ENCODE measurements at regions not wholly inside any gene's neighbourhood (a gene's known extent, or its start where the extent isn't known, plus 50 kb on each side); places are given as distances from the start of the nearest gene placed in this dataset.
A peak's percentile ranks its signal among the peaks of the same experiment; 100 is the strongest.

GRCh38 chr14:89564989-89565388 is 148.0 kb upstream of the FOXN3 start:
- intact Hi-C loops (cut with DNase I) = loop anchor here in 1 of 10 donors (10.0 kb wide), 1 partner anchor 50 kb away; no protein-coding TSS in a partner anchor
- H3K4me3 ChIP-seq = no peak overlapping the region
- H3K27ac ChIP-seq = peak overlapping the region in 7 of 10 donors; percentile 25 to 51 (median 32)
- no peak for DNase-seq
- no peaks in the 10 kb centered on the region for H3K27me3 ChIP-seq
- no peak for TF ChIP-seq CTCF (IDR thresholded peaks at IDR 0.05)
- peaks cover 0 to 9% (median 0%) of the 10 kb centered on the region in 9 donors for H3K36me3 ChIP-seq
- H3K4me1 ChIP-seq = peaks cover 0 to 42% (median 28%) of the 10 kb centered on the region in 9 donors
- H3K9me3 ChIP-seq = no peaks in the 10 kb centered on the region
- WGBS, 2 donors = 95 to 97% methylated on average over 5 of the region's 5 CpGs
- peak in 2 of 8 donors; percentile 25 to 52 for ATAC-seq

- no peak overlapping the region for H3K4me3 ChIP-seq
- H3K9me3 ChIP-seq = no peaks in the 10 kb centered on the region
- H3K27ac ChIP-seq = peak overlapping the region in 7 of 10 donors; percentile 21 to 51 (median 29)
- H3K36me3 ChIP-seq = peaks cover 0 to 9% (median 0%) of the 10 kb centered on the region in 9 donors
- DNase-seq (no peak), ATAC-seq (peak in 6 of 8 donors; percentile 36 to 58 (median 46))
- peaks cover 0 to 39% (median 23%) of the 10 kb centered on the region in 9 donors for H3K4me1 ChIP-seq
- no peaks in the 10 kb centered on the region for H3K27me3 ChIP-seq
- no peak for TF ChIP-seq CTCF (IDR thresholded peaks at IDR 0.05)
- WGBS, 2 donors = 68 to 75% methylated on average over 12 of the region's 12 CpGs
- intact Hi-C loops (cut with DNase I) = loop anchor here in 1 of 10 donors (10.0 kb wide), 1 partner anchor 50 kb away; no protein-coding TSS in a partner anchor
These were observed 147.4 kb upstream of the FOXN3 start for GRCh38 chr14:89564286-89564957.

- TF ChIP-seq CTCF (IDR thresholded peaks at IDR 0.05) = no peak
- Histone ChIP-seq H3K27ac (peak overlapping the region in 2 of 10 donors; percentile 10 to 25), H3K9me3 (no peaks in the 10 kb centered on the region), H3K4me3 (no peak overlapping the region), H3K4me1 (peaks cover 0 to 38% (median 19%) of the 10 kb centered on the region in 9 donors), H3K27me3 (no peaks in the 10 kb centered on the region), H3K36me3 (peaks cover 0 to 16% (median 0%) of the 10 kb centered on the region in 9 donors)
- intact Hi-C loops (cut with DNase I) = loop anchor here in 1 of 10 donors (10.0 kb wide), 1 partner anchor 51 kb away; no protein-coding TSS in a partner anchor
- WGBS, 2 donors = 83 to 90% methylated on average over 1 of the region's 1 CpG
- no peak for ATAC-seq
- DNase-seq = no peak
These were observed 146.4 kb upstream of the FOXN3 start for GRCh38 chr14:89563471-89563870.

- ATAC-seq (peak in 6 of 8 donors; percentile 17 to 74 (median 56)), DNase-seq (no peak)
- H3K27me3 ChIP-seq = no peaks in the 10 kb centered on the region
- peak overlapping the region in 5 of 10 donors; percentile 29 to 71 (median 50) for H3K27ac ChIP-seq
- H3K4me1 ChIP-seq = peaks cover 0 to 35% (median 14%) of the 10 kb centered on the region in 9 donors
- H3K4me3 ChIP-seq = peak overlapping the region in 1 of 10 donors; percentile 1
- no peaks in the 10 kb centered on the region for H3K9me3 ChIP-seq
- WGBS, 2 donors = 67 to 73% methylated on average over 7 of the region's 7 CpGs
- TF ChIP-seq CTCF (IDR thresholded peaks at IDR 0.05) = no peak
- intact Hi-C loops (cut with DNase I) = loop anchor here in 1 of 10 donors (10.0 kb wide), 1 partner anchor 53 kb away; no protein-coding TSS in a partner anchor
- peaks cover 0 to 18% (median 0%) of the 10 kb centered on the region in 9 donors for H3K36me3 ChIP-seq
These were observed 134.9 kb upstream of the FOXN3 start for GRCh38 chr14:89551955-89552354.
